HEK293 (cell line): ENCODE measurements at regions not wholly inside any gene's neighbourhood (a gene's known extent, or its start where the extent isn't known, plus 50 kb on each side); places are given as distances from the start of the nearest gene placed in this dataset.

Experiments
- CTCF ChIA-PET: fragments of 350-600 bp; formaldehyde crosslinking; extraction: SDS; loops from one replicate; lab custom pipeline; 2021; ENCODE audit warnings: antibody characterized with exemption; lab: Yijun Ruan, JAX
- POLR2A ChIA-PET: fragments of 300-600 bp; formaldehyde crosslinking; extraction: SDS; loops from one replicate; lab custom pipeline; 2020; ENCODE audit warnings: antibody characterized with exemption, inconsistent platforms; lab: Yijun Ruan, JAX
- H3K27ac ChIP-seq: fragments of 200-500 bp; sonication (Bioruptor generic); 2 replicates; pipeline ENCODE4 v1.5.1; 2014; ENCODE audit warnings: low read depth, low read length, control low read depth, inconsistent platforms; ENCODE audit errors: extremely low read depth
- H3K36me3 ChIP-seq, 2 experiments: fragments of 200-500 bp in 1 of 2; sonication (Bioruptor generic) in 1 of 2; 1 replicate in 1 of 2; 2 replicates in 1 of 2; pipeline ENCODE4 v1.5.1; 2014 to 2017; ENCODE audit warnings: inconsistent platforms in 2 of 2, low read length in 2 of 2; ENCODE audit not compliant: control insufficient read depth in 2 of 2, insufficient read depth in 1 of 2
- H3K4me1 ChIP-seq: fragments of 200-500 bp; sonication (Bioruptor generic); 2 replicates; pipeline ENCODE4 v1.5.1; 2014; ENCODE audit warnings: mild to moderate bottlenecking, low read length, inconsistent platforms; ENCODE audit not compliant: control insufficient read depth, insufficient read depth
- H3K4me3 ChIP-seq: 2 replicates; pipeline ENCODE4 v1.5.1; 2011; ENCODE audit warnings: low read depth, mild to moderate bottlenecking, control low read depth, low read length, moderate library complexity
- H3K9me3 ChIP-seq: fragments of 200-500 bp; sonication (Bioruptor generic); 2 replicates; pipeline ENCODE4 v1.5.1; 2014; ENCODE audit warnings: low read depth, low read length, inconsistent platforms; ENCODE audit not compliant: control insufficient read depth, insufficient read depth
- BCL6B ChIP-seq: fragments of 450-650 bp; formaldehyde crosslinking; IDR thresholded peaks from 2 replicates; pipeline ENCODE4 v1.5.1; 2017; ENCODE audit warnings: missing biosample characterization, missing genetic modification characterization
- GFI1B ChIP-seq: fragments of 450-650 bp; formaldehyde crosslinking; IDR thresholded peaks from 2 replicates; pipeline ENCODE4 v1.5.1; 2016; ENCODE audit warnings: missing biosample characterization, missing genetic modification characterization
- KLF10 ChIP-seq: fragments of 450-650 bp; IDR thresholded peaks from 2 replicates; pipeline ENCODE4 v1.5.1; 2018; ENCODE audit warnings: missing biosample characterization, mild to moderate bottlenecking, missing genetic modification characterization
- MZF1 ChIP-seq: fragments of 450-650 bp; formaldehyde crosslinking; IDR thresholded peaks from 2 replicates; pipeline ENCODE4 v1.5.1; 2017; ENCODE audit warnings: missing biosample characterization, missing genetic modification characterization, borderline replicate concordance
- SP7 ChIP-seq: fragments of 450-650 bp; formaldehyde crosslinking; IDR thresholded peaks from 2 replicates; pipeline ENCODE4 v1.5.1; 2016; ENCODE audit warnings: missing biosample characterization, missing genetic modification characterization
- ZFP37 ChIP-seq: fragments of 450-650 bp; formaldehyde crosslinking; IDR thresholded peaks from 2 replicates; pipeline ENCODE4 v1.5.1; 2016; ENCODE audit warnings: missing biosample characterization, missing genetic modification characterization
- ZNF138 ChIP-seq: fragments of 450-650 bp; formaldehyde crosslinking; IDR thresholded peaks from 2 replicates; pipeline ENCODE4 v1.5.1; 2016; ENCODE audit warnings: missing biosample characterization, missing genetic modification characterization, borderline replicate concordance
- ZNF2 ChIP-seq: fragments of 450-650 bp; formaldehyde crosslinking; IDR thresholded peaks from 2 replicates; pipeline ENCODE4 v1.5.1; 2016; ENCODE audit warnings: missing biosample characterization, missing genetic modification characterization
- ZNF366 ChIP-seq: fragments of 450-650 bp; formaldehyde crosslinking; conservative IDR thresholded peaks from 2 replicates; pipeline ENCODE4 v1.5.1; 2016; ENCODE audit warnings: missing biosample characterization, missing genetic modification characterization
- ZNF777 ChIP-seq: fragments of 450-650 bp; formaldehyde crosslinking; IDR thresholded peaks from 2 replicates; pipeline ENCODE4 v1.5.1; 2017; ENCODE audit warnings: missing biosample characterization, missing genetic modification characterization, borderline replicate concordance
- ZSCAN4 ChIP-seq: fragments of 450-650 bp; formaldehyde crosslinking; IDR thresholded peaks from 2 replicates; pipeline ENCODE4 v1.5.1; 2017; ENCODE audit warnings: missing biosample characterization, missing genetic modification characterization
- TF ChIP-seq, protein P1 (sequence below): fragments of 450-650 bp; formaldehyde crosslinking; IDR thresholded peaks from 2 replicates; pipeline ENCODE4 v1.5.1; 2016; ENCODE audit warnings: missing biosample characterization, missing genetic modification characterization, borderline replicate concordance
- TF ChIP-seq, protein P2 (sequence below): fragments of 450-650 bp; formaldehyde crosslinking; IDR thresholded peaks from 2 replicates; pipeline ENCODE4 v1.5.1; 2016; ENCODE audit warnings: missing biosample characterization, missing genetic modification characterization, low read depth
- TF ChIP-seq, protein P3 (sequence below): fragments of 450-650 bp; formaldehyde crosslinking; IDR thresholded peaks from 2 replicates; pipeline ENCODE4 v1.5.1; 2017; ENCODE audit warnings: missing biosample characterization, missing genetic modification characterization
- TF ChIP-seq, protein P4 (sequence below): fragments of 450-650 bp; formaldehyde crosslinking; IDR thresholded peaks from 2 replicates; pipeline ENCODE4 v1.5.1; 2016; ENCODE audit warnings: missing biosample characterization, missing genetic modification characterization
- TF ChIP-seq, protein P5 (sequence below): fragments of 450-650 bp; formaldehyde crosslinking; IDR thresholded peaks from 2 replicates; pipeline ENCODE4 v1.5.1; 2016; ENCODE audit warnings: missing biosample characterization, missing genetic modification characterization

DNA sequence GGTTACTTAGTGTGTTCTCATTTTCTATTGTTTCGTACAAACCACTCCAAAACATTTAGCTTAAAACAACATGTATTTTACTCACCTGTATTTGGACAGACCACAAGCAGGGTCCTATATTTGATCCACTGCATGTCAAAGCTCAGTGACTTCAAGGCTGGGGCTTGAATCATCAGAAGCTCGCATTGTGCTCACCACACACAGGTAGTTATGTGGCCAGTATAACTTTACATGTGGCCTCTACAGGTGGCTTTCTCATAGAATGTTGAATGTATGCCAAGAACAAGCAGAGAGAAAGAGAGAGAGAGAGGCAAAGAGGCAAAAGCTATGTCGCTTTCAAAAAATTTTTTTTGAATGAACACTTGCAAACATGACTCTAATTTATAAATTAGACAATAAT is 107.6 kb downstream of the QRFPR start (continued):
- TF ChIP-seq, protein P1, sequence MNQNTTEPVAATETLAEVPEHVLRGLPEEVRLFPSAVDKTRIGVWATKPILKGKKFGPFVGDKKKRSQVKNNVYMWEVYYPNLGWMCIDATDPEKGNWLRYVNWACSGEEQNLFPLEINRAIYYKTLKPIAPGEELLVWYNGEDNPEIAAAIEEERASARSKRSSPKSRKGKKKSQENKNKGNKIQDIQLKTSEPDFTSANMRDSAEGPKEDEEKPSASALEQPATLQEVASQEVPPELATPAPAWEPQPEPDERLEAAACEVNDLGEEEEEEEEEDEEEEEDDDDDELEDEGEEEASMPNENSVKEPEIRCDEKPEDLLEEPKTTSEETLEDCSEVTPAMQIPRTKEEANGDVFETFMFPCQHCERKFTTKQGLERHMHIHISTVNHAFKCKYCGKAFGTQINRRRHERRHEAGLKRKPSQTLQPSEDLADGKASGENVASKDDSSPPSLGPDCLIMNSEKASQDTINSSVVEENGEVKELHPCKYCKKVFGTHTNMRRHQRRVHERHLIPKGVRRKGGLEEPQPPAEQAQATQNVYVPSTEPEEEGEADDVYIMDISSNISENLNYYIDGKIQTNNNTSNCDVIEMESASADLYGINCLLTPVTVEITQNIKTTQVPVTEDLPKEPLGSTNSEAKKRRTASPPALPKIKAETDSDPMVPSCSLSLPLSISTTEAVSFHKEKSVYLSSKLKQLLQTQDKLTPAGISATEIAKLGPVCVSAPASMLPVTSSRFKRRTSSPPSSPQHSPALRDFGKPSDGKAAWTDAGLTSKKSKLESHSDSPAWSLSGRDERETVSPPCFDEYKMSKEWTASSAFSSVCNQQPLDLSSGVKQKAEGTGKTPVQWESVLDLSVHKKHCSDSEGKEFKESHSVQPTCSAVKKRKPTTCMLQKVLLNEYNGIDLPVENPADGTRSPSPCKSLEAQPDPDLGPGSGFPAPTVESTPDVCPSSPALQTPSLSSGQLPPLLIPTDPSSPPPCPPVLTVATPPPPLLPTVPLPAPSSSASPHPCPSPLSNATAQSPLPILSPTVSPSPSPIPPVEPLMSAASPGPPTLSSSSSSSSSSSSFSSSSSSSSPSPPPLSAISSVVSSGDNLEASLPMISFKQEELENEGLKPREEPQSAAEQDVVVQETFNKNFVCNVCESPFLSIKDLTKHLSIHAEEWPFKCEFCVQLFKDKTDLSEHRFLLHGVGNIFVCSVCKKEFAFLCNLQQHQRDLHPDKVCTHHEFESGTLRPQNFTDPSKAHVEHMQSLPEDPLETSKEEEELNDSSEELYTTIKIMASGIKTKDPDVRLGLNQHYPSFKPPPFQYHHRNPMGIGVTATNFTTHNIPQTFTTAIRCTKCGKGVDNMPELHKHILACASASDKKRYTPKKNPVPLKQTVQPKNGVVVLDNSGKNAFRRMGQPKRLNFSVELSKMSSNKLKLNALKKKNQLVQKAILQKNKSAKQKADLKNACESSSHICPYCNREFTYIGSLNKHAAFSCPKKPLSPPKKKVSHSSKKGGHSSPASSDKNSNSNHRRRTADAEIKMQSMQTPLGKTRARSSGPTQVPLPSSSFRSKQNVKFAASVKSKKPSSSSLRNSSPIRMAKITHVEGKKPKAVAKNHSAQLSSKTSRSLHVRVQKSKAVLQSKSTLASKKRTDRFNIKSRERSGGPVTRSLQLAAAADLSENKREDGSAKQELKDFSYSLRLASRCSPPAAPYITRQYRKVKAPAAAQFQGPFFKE, result no peak
- no peak for TF ChIP-seq ZNF138 (tag by site-specific recombination)
- TF ChIP-seq, protein P2, sequence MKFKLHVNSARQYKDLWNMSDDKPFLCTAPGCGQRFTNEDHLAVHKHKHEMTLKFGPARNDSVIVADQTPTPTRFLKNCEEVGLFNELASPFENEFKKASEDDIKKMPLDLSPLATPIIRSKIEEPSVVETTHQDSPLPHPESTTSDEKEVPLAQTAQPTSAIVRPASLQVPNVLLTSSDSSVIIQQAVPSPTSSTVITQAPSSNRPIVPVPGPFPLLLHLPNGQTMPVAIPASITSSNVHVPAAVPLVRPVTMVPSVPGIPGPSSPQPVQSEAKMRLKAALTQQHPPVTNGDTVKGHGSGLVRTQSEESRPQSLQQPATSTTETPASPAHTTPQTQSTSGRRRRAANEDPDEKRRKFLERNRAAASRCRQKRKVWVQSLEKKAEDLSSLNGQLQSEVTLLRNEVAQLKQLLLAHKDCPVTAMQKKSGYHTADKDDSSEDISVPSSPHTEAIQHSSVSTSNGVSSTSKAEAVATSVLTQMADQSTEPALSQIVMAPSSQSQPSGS (tag by site-specific recombination), result no peak

DNA sequence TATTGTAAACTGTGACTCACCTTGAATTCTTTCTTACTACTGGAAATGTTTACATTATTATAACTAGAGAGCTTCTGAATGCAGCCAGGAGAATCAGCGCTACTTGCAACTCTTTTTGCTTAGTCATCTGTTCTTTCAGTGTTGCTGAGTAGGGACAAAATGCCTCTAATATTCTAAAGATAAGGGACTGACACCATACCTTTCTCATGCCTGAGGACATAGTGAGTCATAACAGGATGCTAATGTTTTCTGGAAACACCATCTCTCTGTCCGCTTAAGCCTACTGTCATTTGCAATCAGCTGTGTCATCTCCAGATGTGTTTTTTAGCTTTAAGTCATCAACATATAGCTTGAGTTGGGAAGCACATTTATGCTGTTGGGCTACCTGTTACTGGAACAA is 108.3 kb downstream of the QRFPR start:
- POLR2A ChIA-PET, result interaction anchor here (1.0 kb wide), 1 partner anchor 11 kb away, joined by 4 read pairs; no protein-coding TSS in a partner anchor
- TF ChIP-seq GFI1B (tag by site-specific recombination), result no peak
- no peak for TF ChIP-seq ZNF138 (tag by site-specific recombination)
- TF ChIP-seq BCL6B (tag by site-specific recombination), result no peak
- no peak for TF ChIP-seq ZNF366 (tag by site-specific recombination)
- no peak for TF ChIP-seq ZNF2 (tag by site-specific recombination)
- TF ChIP-seq, protein P3, sequence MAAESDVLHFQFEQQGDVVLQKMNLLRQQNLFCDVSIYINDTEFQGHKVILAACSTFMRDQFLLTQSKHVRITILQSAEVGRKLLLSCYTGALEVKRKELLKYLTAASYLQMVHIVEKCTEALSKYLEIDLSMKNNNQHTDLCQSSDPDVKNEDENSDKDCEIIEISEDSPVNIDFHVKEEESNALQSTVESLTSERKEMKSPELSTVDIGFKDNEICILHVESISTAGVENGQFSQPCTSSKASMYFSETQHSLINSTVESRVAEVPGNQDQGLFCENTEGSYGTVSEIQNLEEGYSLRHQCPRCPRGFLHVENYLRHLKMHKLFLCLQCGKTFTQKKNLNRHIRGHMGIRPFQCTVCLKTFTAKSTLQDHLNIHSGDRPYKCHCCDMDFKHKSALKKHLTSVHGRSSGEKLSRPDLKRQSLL (tag by site-specific recombination), result no peak
- no peak for TF ChIP-seq ZSCAN4 (tag by site-specific recombination)
- TF ChIP-seq ZNF777 (tag by site-specific recombination), result no peak
- TF ChIP-seq, protein P4, sequence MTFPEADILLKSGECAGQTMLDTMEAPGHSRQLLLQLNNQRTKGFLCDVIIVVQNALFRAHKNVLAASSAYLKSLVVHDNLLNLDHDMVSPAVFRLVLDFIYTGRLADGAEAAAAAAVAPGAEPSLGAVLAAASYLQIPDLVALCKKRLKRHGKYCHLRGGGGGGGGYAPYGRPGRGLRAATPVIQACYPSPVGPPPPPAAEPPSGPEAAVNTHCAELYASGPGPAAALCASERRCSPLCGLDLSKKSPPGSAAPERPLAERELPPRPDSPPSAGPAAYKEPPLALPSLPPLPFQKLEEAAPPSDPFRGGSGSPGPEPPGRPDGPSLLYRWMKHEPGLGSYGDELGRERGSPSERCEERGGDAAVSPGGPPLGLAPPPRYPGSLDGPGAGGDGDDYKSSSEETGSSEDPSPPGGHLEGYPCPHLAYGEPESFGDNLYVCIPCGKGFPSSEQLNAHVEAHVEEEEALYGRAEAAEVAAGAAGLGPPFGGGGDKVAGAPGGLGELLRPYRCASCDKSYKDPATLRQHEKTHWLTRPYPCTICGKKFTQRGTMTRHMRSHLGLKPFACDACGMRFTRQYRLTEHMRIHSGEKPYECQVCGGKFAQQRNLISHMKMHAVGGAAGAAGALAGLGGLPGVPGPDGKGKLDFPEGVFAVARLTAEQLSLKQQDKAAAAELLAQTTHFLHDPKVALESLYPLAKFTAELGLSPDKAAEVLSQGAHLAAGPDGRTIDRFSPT (tag by site-specific recombination), result no peak
- TF ChIP-seq, protein P5, sequence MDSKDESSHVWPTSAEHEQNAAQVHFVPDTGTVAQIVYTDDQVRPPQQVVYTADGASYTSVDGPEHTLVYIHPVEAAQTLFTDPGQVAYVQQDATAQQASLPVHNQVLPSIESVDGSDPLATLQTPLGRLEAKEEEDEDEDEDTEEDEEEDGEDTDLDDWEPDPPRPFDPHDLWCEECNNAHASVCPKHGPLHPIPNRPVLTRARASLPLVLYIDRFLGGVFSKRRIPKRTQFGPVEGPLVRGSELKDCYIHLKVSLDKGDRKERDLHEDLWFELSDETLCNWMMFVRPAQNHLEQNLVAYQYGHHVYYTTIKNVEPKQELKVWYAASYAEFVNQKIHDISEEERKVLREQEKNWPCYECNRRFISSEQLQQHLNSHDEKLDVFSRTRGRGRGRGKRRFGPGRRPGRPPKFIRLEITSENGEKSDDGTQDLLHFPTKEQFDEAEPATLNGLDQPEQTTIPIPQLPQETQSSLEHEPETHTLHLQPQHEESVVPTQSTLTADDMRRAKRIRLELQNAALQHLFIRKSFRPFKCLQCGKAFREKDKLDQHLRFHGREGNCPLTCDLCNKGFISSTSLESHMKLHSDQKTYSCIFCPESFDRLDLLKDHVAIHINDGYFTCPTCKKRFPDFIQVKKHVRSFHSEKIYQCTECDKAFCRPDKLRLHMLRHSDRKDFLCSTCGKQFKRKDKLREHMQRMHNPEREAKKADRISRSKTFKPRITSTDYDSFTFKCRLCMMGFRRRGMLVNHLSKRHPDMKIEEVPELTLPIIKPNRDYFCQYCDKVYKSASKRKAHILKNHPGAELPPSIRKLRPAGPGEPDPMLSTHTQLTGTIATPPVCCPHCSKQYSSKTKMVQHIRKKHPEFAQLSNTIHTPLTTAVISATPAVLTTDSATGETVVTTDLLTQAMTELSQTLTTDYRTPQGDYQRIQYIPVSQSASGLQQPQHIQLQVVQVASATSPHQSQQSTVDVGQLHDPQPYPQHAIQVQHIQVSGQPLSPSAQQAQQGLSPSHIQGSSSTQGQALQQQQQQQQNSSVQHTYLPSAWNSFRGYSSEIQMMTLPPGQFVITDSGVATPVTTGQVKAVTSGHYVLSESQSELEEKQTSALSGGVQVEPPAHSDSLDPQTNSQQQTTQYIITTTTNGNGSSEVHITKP (tag by site-specific recombination), result no peak
- no peak for TF ChIP-seq SP7 (tag by site-specific recombination)
- no peak for TF ChIP-seq KLF10
- TF ChIP-seq MZF1 (tag by site-specific recombination), result no peak
- TF ChIP-seq ZFP37 (tag by site-specific recombination), result no peak

More for the DNA sequence above, 108.3 kb downstream of the QRFPR start:
- Histone ChIP-seq H3K9me3 (no peaks in the 10 kb centered on the region), H3K27ac (no peak overlapping the region), H3K36me3 (no peaks in the 10 kb centered on the region), H3K4me1 (no peaks in the 10 kb centered on the region), H3K4me3 (no peak overlapping the region)
- CTCF ChIA-PET, result interaction anchor here (0.6 to 1.7 kb wide), 3 partner anchors 12 to 1870 kb away, joined by 3 to 6 read pairs (median 4); no protein-coding TSS in a partner anchor
